SK-N-MC (cell line): ENCODE measurements at regions not wholly inside any gene's neighbourhood (a gene's known extent, or its start where the extent isn't known, plus 50 kb on each side); places are given as distances from the start of the nearest gene placed in this dataset.
"Not testable (repeated sequence)": the region's sequence is repeated elsewhere in the genome, so short reads cannot be mapped to it uniquely, and the experiment has no call there.

Experiments
- DNase-seq: peaks from one replicate; pipeline ENCODE4 v3.0.0-alpha.2; 2011; ENCODE audit warnings: low read depth, low spot score
- H3K27ac ChIP-seq: fragments of 200-600 bp; sonication (generic); 2 replicates; pipeline ENCODE4 v1.5.1; 2016; ENCODE audit warnings: mixed run types
- H3K36me3 ChIP-seq: fragments of 200-600 bp; sonication (generic); 2 replicates; pipeline ENCODE4 v1.6.1; 2017; ENCODE audit warnings: antibody characterized with exemption, low read length, mixed read lengths; ENCODE audit not compliant: insufficient read depth
- H3K4me3 ChIP-seq: fragments of 200-600 bp; sonication (generic); 2 replicates; pipeline ENCODE4 v1.5.1; 2016
- H3K9ac ChIP-seq: fragments of 200-600 bp; sonication (generic); 2 replicates; pipeline ENCODE4 v1.8.0; 2017; ENCODE audit warnings: mixed run types, mixed read lengths; ENCODE audit not compliant: insufficient read length
- H3K9me3 ChIP-seq: fragments of 200-600 bp; sonication (generic); 2 replicates; pipeline ENCODE4 v1.6.1; 2017; ENCODE audit warnings: low read depth, mild to moderate bottlenecking, antibody characterized with exemption, low read length, moderate library complexity, mixed read lengths
- EZH2 ChIP-seq: fragments of 200-600 bp; sonication (generic); IDR thresholded peaks from one replicate; pipeline ENCODE4 v1.6.1; 2017; ENCODE audit warnings: antibody characterized with exemption
- FOXP2 ChIP-seq: optimal IDR thresholded peaks from 2 replicates; pipeline ENCODE3; 2011; ENCODE audit warnings: mild to moderate bottlenecking, moderate library complexity; ENCODE audit not compliant: insufficient read depth; ENCODE audit errors: extremely low read length, control extremely low read depth
- POLR2AphosphoS5 ChIP-seq: IDR thresholded peaks from 2 replicates; pipeline ENCODE4 v1.6.1; 2012; ENCODE audit warnings: mild to moderate bottlenecking, low read depth, low read length, borderline replicate concordance

DNA sequence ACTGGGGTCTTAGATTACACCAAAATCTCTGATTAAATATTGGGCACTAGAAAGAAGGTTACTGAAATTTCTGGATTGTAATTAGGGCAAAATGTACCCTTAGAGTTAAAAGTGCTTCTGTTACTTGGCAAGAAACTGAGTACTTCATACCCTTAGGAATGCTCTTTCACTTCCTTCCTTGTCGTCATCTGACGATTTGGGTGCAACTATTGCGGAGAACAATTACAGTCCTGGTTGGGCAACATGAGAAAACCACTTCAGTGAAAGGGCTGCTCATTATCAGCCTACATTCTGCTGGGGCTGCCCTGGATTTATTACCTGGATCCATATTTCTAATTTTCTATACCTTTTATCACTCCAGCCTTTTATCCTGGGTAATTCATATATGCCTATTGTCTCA lies 348.5 kb upstream of the MDGA2 start:
- H3K4me3 ChIP-seq: no peak overlapping the region
- TF ChIP-seq EZH2 (no peak), FOXP2 (no peak), POLR2AphosphoS5 (no peak)
- no peaks in the 10 kb centered on the region for H3K9me3 ChIP-seq
- H3K9ac ChIP-seq: no peak overlapping the region
- DNase-seq: no peak
- no peak overlapping the region for H3K27ac ChIP-seq
- H3K36me3 ChIP-seq: no peaks in the 10 kb centered on the region

DNA sequence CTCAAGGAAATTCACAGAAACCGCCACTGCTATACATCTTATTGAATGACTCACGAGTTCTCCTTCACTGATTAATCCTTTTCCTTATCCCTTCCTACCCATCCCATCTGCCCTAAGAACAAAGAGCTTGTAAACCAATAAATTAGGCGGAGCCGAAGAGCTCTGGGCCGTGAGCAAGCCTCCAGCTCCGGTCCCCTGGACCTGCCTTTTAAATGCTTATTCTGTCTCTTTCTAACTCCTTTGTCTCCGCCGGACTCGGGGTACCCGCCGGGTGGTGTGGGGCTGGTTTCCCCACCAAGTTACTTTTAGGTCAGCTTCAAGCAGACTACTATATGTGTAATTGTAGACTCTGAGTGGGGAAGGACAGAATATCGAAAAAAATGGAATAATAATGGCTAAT lies 336.1 kb upstream of the MDGA2 start:
- DNase-seq, H3K36me3 ChIP-seq, H3K9me3 ChIP-seq, H3K9ac ChIP-seq, H3K27ac ChIP-seq, H3K4me3 ChIP-seq: not testable (repeated sequence)

DNA sequence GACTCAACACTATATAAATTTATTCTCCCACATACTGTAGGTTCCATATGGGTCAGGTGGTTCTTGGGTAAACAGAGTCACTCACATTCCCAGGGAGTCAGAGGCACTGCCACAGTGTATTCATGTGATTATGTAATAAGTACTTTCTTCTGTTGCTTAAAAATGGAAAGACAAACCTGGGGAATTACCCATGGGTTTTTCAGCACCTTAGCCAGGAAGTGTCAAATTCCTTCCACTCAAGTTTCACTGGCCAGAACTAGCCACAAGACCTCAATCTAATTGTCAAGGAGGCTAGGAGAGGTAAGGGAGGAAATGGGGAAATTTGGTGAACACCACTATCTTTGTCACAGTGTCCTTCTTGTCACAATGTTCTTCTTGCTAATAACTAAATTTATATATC lies 333.2 kb upstream of the MDGA2 start:
- no peak overlapping the region for H3K4me3 ChIP-seq
- H3K9me3 ChIP-seq: no peaks in the 10 kb centered on the region
- DNase-seq: no peak
- H3K9ac ChIP-seq: no peak overlapping the region
- H3K27ac ChIP-seq: no peak overlapping the region
- TF ChIP-seq EZH2 (no peak), FOXP2 (no peak), POLR2AphosphoS5 (no peak)
- no peaks in the 10 kb centered on the region for H3K36me3 ChIP-seq

DNA sequence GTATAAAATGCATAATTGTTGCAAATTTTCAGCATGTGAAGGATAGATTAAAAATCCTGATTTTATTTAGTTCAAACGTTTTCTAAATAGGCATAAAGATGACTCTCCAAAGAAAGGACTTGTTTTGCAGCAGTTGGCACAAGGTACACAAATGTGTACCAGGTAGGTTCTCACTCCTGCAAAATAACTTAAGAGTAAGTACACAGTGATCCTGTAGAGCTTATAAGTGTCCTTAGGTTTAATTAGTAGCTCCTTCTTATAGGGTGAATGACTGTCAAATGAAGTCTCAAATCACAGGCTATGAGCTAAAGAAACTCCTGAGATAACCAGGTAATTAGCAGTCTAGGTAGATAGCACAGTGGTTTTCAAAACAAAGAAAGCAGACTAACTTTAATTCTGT lies 330.6 kb upstream of the MDGA2 start:
- H3K36me3 ChIP-seq: no peaks in the 10 kb centered on the region
- TF ChIP-seq FOXP2 (no peak), EZH2 (no peak)

DNA sequence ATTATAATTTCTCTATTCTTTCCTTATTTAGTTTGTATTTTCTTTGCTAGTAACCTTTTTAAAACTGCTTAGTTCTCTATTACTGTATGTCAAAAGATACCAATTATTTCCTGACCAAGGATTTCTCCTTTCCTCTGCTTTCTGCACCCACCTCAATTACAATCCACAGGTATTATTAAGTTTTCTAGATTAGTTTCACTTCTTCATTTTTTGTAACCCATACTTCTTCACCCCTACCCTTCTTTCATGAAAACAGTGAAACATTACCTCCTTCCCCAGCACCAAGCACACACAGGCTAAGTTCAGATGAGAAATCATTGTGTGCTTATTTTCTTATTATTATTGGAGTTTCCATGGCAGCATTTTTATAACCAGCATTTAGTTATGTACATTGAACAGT lies 318.5 kb upstream of the MDGA2 start:
- no peak for DNase-seq
- H3K9ac ChIP-seq: no peak overlapping the region
- H3K36me3 ChIP-seq: no peaks in the 10 kb centered on the region
- no peak overlapping the region for H3K27ac ChIP-seq
- no peak for TF ChIP-seq EZH2
- no peak for TF ChIP-seq FOXP2
- no peak for TF ChIP-seq POLR2AphosphoS5
- H3K4me3 ChIP-seq: no peak overlapping the region
- no peaks in the 10 kb centered on the region for H3K9me3 ChIP-seq

More for the DNA sequence above, 330.6 kb upstream of the MDGA2 start:
- Histone ChIP-seq H3K4me3 (no peak overlapping the region), H3K27ac (no peak overlapping the region), H3K9ac (no peak overlapping the region), H3K9me3 (no peaks in the 10 kb centered on the region)
- no peak for DNase-seq

DNA sequence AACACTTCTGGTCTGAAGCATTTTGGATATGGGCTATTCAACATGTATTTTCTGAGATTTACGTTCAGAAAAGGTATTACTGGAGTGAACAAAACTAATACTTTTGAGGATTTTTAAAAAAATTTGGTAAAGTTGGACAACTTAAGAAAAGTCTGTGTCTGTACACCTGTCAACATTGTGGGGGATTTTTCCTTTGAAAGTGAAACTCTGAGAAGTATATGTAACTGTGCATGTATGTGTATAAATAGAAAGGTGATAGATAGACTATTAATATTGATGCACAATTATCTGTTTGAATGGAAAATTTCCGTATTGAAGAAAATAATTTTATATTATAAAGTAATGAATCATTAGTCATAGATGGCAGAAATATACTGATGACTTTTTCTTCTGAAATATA lies 312.8 kb upstream of the MDGA2 start:
- TF ChIP-seq FOXP2 (no peak), POLR2AphosphoS5 (no peak), EZH2 (no peak)
- DNase-seq: no peak
- Histone ChIP-seq H3K9ac (no peak overlapping the region), H3K36me3 (no peaks in the 10 kb centered on the region), H3K27ac (no peak overlapping the region), H3K9me3 (no peaks in the 10 kb centered on the region), H3K4me3 (no peak overlapping the region)

DNA sequence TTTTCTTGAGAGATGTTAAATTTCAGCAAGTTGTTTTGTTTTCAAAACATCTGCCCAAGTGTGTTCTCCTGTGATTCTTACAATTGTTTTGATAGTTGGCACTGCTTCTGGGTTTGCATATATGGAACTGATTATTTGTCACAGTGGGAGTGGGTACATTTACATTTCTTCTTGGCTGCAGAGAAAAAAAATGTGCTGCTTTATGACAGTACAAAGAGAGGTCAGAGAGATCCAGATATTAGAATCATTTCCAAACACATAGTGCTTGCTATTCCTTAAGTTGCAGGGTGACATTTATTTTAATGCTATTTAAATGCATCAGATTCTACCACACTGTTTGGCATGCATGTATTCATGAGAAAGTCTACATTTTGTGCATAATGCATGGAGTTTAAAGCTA lies 303.5 kb upstream of the MDGA2 start:
- Histone ChIP-seq H3K9me3 (no peaks in the 10 kb centered on the region), H3K9ac (no peak overlapping the region), H3K4me3 (no peak overlapping the region), H3K36me3 (no peaks in the 10 kb centered on the region), H3K27ac (no peak overlapping the region)
- DNase-seq: no peak
- TF ChIP-seq EZH2: no peak
- TF ChIP-seq FOXP2: no peak
- TF ChIP-seq POLR2AphosphoS5: no peak

DNA sequence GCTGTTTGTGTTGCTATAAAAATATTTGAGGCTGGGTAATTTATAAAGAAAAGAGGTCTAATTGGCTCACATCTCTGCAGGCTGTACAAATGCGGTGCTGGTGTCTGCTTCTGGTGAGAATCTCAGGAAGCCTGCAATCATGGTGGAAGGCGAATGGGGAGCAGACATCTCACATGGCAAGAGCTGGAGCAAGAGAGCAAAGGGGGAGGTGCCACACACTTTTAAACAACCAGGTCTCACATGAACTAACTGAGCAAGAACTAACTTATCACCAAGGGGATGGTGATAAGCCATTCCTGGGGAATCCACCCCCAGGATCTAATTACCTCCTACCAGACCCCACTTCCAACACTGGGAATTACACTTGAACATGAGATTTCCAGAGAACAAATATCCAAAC lies 300.7 kb upstream of the MDGA2 start:
- no peak for DNase-seq
- Histone ChIP-seq H3K9me3 (no peaks in the 10 kb centered on the region), H3K9ac (no peak overlapping the region), H3K27ac (no peak overlapping the region), H3K4me3 (no peak overlapping the region), H3K36me3 (no peaks in the 10 kb centered on the region)
- TF ChIP-seq EZH2 (no peak), POLR2AphosphoS5 (no peak), FOXP2 (no peak)

DNA sequence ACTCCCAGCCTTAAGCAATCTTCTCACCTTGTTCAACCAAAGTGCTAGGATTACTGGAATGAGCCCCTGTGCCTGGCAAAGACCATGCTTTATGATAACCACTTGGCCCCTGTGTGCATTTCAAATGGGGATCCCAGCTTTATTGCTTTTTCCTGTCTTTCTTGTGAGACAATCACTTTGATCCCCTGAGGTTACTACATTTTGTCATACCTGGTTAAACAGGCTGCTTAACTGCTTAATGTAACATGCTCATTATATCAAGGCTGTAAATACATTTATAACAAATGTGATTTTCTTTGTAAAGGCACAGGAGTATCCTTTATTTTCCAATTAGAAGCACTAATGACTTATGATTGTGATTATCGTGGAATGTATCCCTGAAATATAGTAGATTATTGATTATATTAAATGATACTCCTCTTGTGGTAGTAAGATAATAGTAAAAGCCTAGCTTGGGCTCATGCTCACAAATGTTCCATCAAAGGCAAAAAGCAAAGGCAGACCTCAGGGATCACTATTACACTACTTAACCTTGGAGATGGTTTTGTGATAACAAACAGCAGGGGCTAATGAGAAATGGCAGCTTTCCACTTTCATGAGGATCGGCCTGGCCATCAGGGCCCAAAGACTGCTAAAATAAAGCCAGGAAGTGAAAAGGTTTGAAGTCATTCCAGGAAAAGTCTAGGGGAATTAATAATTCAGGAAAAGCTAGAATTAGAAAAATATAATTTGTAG lies 290.8 kb upstream of the MDGA2 start:
- Histone ChIP-seq H3K27ac (no peak overlapping the region), H3K36me3 (no peaks in the 10 kb centered on the region), H3K4me3 (no peak overlapping the region), H3K9ac (no peak overlapping the region), H3K9me3 (no peaks in the 10 kb centered on the region)
- TF ChIP-seq FOXP2 (no peak), EZH2 (no peak), POLR2AphosphoS5 (no peak)
- no peak for DNase-seq
